HCT116 (cell line): ENCODE measurements at regions not wholly inside any gene's neighbourhood (a gene's known extent, or its start where the extent isn't known, plus 50 kb on each side); places are given as distances from the start of the nearest gene placed in this dataset.

Experiments used
- ATAC-seq: fragments of 200-7000 bp; cut with Tn5 transposase; 2 replicates; pipeline ENCODE4 v1.9.1; 2020; ENCODE audit warnings: mild to moderate bottlenecking, moderate library complexity
- BruUV-seq: library from RNA; stranded (reverse); fragments of 400-500 nt; replicated peaks from 2 replicates; lab custom pipeline; 2021; lab: Mats Ljungman, UMichigan
- CTCF ChIA-PET: fragments of 300-600 bp; sonication (Branson Sonifier 250); formaldehyde crosslinking; loops from one replicate; lab custom pipeline; 2021; ENCODE audit warnings: antibody characterized with exemption; lab: Charles Lee
- POLR2A ChIA-PET: fragments of 300-600, 350-600 bp; sonication (Branson Sonifier 250); formaldehyde crosslinking; loops from one replicate; lab custom pipeline; 2021; ENCODE audit warnings: antibody characterized with exemption; lab: Charles Lee
- RAD21 ChIA-PET, 2 experiments: fragments of 300-600 bp; sonication (Branson Sonifier 250); formaldehyde crosslinking; loops; one replicate each; lab custom pipeline; 2023; ENCODE audit warnings: low total read pairs in 2 of 2; ENCODE audit not compliant: uncharacterized antibody in 2 of 2, unreplicated experiment in 2 of 2, low non-redundant PET in 1 of 2; lab: Charles Lee
- DNase-seq: peaks from one replicate; pipeline ENCODE4 v3.0.0-alpha.2; 2010; ENCODE audit warnings: low read depth, low spot score
- H2AFZ ChIP-seq: fragments of 200-600 bp; shearing (Covaris generic), sonication (generic); 2 replicates; pipeline ENCODE4 v1.6.1; 2017; ENCODE audit warnings: low read depth, mixed run types, mixed read lengths, antibody characterized with exemption, low read length; ENCODE audit not compliant: poor library complexity, severe bottlenecking
- H3K27ac ChIP-seq: 2 replicates; pipeline ENCODE4 v1.5.1; 2012; ENCODE audit warnings: low read depth, low read length
- H3K27me3 ChIP-seq: fragments of 200-600 bp; sonication (generic); 2 replicates; pipeline ENCODE4 v1.6.1; 2016; ENCODE audit warnings: mixed run types, low read length, mixed read lengths; ENCODE audit not compliant: insufficient read depth
- H3K36me3 ChIP-seq, 2 experiments: fragments of 200-500 bp in 1 of 2; fragments of 200-600 bp in 1 of 2; sonication (Bioruptor generic) in 1 of 2; sonication (generic) in 1 of 2; 2 replicates each; pipeline versions ENCODE4 v1.5.1 to v1.6.1; 2014 to 2016; ENCODE audit warnings: low read length in 2 of 2, inconsistent platforms in 1 of 2, mixed read lengths in 1 of 2, mixed run types in 1 of 2; ENCODE audit not compliant: insufficient read depth in 2 of 2, control insufficient read depth in 1 of 2
- H3K4me1 ChIP-seq, 2 experiments: fragments of 200-600 bp in 1 of 2; sonication (generic) in 1 of 2; 2 replicates each; pipeline versions ENCODE4 v1.5.1 to v1.6.1; 2012 to 2017; ENCODE audit warnings: low read length in 2 of 2, inconsistent platforms in 1 of 2, mild to moderate bottlenecking in 1 of 2, mixed read lengths in 1 of 2, mixed run types in 1 of 2, moderate library complexity in 1 of 2; ENCODE audit not compliant: insufficient read depth in 2 of 2, control insufficient read depth in 1 of 2
- H3K4me2 ChIP-seq: fragments of 200-600 bp; sonication (generic); 2 replicates; pipeline ENCODE4 v1.6.1; 2017; ENCODE audit warnings: mixed run types, low read length, mixed read lengths
- H3K4me3 ChIP-seq, 2 experiments: fragments of 200-600 bp in 1 of 2; sonication (generic) in 1 of 2; replicated peaks in 1 of 2; 2 replicates each; pipeline ENCODE4 v1.5.1; 2011 to 2016; ENCODE audit warnings: low read length in 2 of 2, control low read depth in 1 of 2, low read depth in 1 of 2, mild to moderate bottlenecking in 1 of 2, mixed read lengths in 1 of 2, mixed run types in 1 of 2
- H3K79me2 ChIP-seq: fragments of 200-600 bp; sonication (generic); 2 replicates; pipeline ENCODE4 v1.6.1; 2017; ENCODE audit warnings: mild to moderate bottlenecking, mixed run types, low read length, moderate library complexity, mixed read lengths; ENCODE audit not compliant: insufficient read depth
- H3K9ac ChIP-seq: fragments of 200-600 bp; sonication (generic); 2 replicates; pipeline ENCODE4 v1.6.1; 2016; ENCODE audit warnings: low read length, mixed read lengths
- H3K9me2 ChIP-seq: fragments of 200-600 bp; sonication (generic), shearing (Covaris generic); 2 replicates; pipeline ENCODE4 v1.6.1; 2017; ENCODE audit warnings: mixed run types, mild to moderate bottlenecking, moderate library complexity; ENCODE audit not compliant: insufficient read depth
- H3K9me3 ChIP-seq, 2 experiments: fragments of 200-500 bp in 1 of 2; fragments of 200-600 bp in 1 of 2; sonication (Bioruptor generic) in 1 of 2; sonication (generic) in 1 of 2; 2 replicates each; pipeline ENCODE4 v1.6.1; 2014 to 2017; ENCODE audit warnings: low read length in 2 of 2, mixed read lengths in 2 of 2, inconsistent platforms in 1 of 2, low read depth in 1 of 2, mild to moderate bottlenecking in 1 of 2, mixed run types in 1 of 2, moderate library complexity in 1 of 2; ENCODE audit not compliant: control insufficient read depth in 1 of 2, insufficient read depth in 1 of 2
- H4K20me1 ChIP-seq: fragments of 200-600 bp; sonication (generic), shearing (Covaris generic); 2 replicates; pipeline ENCODE4 v1.6.1; 2017; ENCODE audit warnings: mixed run types, mild to moderate bottlenecking, moderate library complexity; ENCODE audit not compliant: insufficient read depth
- TCF7L2 ChIP-seq: IDR thresholded peaks from 2 replicates; pipeline ENCODE4 v1.7.0; 2011; ENCODE audit warnings: borderline replicate concordance, inconsistent platforms; ENCODE audit not compliant: insufficient read depth, insufficient read length; ENCODE audit errors: extremely low read depth
- ZFX ChIP-seq: fragments of 450-650 bp; IDR thresholded peaks from 2 replicates; pipeline ENCODE4 v1.6.1; 2017
- intact Hi-C: fragments of 100-400 bp; cut with micrococcal nuclease; formaldehyde crosslinking; loops from 2 replicates; pipeline ENCODE4 v1.10.0; 2022
- TF ChIP-seq, protein P1 (sequence below), 3 experiments: fragments of 200-600 bp in 1 of 3; sonication (generic) in 1 of 3; IDR thresholded peaks in 2 of 3; conservative IDR thresholded peaks in 1 of 3; 2 replicates each; pipeline ENCODE4 v1.5.1; 2012 to 2017; ENCODE audit warnings: low read depth in 2 of 3, low read length in 2 of 3, antibody characterized with exemption in 1 of 3, borderline replicate concordance in 1 of 3, control low read depth in 1 of 3, mild to moderate bottlenecking in 1 of 3, mixed read lengths in 1 of 3, mixed run types in 1 of 3, moderate library complexity in 1 of 3; ENCODE audit not compliant: insufficient read depth in 1 of 3

DNA sequence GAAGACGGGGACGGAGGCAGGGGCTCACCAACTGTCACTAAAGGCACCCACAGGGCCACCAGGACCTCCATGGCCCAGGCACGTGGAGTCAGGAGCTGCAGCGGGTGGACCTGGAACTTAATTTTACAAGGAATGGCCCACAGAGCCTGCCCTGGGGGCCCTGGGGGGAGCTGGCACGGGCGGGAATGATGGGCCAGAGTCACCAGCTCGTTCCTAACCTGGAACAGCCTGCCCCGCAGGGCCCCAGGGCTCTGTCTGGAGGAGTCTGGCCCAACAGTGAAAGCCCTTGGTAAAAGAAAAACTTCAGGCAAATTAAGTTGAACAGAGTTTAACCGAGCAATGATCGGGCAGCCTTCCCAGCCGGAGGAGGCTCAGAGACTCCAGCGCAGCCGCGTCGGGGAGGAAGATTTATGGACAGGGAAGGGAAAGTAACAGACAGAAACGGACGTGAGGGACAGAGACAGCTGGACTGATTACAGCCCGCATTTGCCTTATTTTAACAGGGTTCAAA is 118.4 kb upstream of the TMEM18 start (continued):
- TF ChIP-seq, protein P1, sequence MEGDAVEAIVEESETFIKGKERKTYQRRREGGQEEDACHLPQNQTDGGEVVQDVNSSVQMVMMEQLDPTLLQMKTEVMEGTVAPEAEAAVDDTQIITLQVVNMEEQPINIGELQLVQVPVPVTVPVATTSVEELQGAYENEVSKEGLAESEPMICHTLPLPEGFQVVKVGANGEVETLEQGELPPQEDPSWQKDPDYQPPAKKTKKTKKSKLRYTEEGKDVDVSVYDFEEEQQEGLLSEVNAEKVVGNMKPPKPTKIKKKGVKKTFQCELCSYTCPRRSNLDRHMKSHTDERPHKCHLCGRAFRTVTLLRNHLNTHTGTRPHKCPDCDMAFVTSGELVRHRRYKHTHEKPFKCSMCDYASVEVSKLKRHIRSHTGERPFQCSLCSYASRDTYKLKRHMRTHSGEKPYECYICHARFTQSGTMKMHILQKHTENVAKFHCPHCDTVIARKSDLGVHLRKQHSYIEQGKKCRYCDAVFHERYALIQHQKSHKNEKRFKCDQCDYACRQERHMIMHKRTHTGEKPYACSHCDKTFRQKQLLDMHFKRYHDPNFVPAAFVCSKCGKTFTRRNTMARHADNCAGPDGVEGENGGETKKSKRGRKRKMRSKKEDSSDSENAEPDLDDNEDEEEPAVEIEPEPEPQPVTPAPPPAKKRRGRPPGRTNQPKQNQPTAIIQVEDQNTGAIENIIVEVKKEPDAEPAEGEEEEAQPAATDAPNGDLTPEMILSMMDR (IDR thresholded peaks at IDR 0.05 in 2 of 3, conservative IDR thresholded peaks at IDR 0.05 in 1 of 3; ENCODE audit: borderline replicate concordance in 1 of 3, insufficient read depth in 1 of 3, low read depth in 2 of 3, low read length in 2 of 3): no peak

DNA sequence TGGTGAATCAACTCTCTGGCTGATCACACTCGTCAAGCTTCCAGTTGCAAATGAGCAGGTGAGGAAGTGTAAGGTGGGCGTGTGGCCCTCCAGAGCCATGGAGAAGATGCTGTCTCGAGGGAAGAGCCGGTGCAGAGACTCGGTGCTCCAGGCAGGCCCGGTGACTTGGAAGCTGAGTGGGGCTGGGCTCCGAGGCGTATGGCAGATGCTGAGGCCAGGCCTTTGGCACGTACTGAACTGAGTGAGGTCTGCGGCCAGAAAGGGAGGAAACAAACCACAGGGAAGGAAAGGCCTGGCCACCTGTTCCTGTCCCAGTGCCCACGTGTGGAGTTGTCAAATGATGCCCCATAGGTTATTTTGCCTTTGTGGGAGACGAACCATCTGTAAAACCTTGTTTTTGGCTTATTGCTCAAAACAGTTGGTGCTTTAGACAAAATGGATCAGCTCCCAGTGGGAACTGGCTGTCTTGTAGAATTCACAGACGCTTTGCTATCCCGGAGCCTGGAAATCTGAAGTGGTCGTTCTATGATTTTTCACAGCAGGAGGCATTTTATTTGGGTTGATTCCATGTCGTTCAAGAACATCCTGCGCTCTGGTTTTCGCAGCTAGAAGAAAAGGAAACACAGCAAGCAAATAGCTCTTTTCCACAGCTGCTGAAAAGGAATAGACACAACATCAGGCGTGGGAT is 117.5 kb upstream of the TMEM18 start:
- POLR2A ChIA-PET: no interaction called here
- Histone ChIP-seq H3K4me1 (no peaks in the 10 kb centered on the region), H3K9me3 (no peaks in the 10 kb centered on the region), H3K9ac (no peak overlapping the region), H3K36me3 (no peaks in the 10 kb centered on the region), H2AFZ (no peak overlapping the region), H3K4me2 (no peak overlapping the region), H3K4me3 (no peak overlapping the region), H4K20me1 (no peaks in the 10 kb centered on the region), H3K79me2 (no peaks in the 10 kb centered on the region)
- BruUV-seq: no TSS peak
- intact Hi-C loops: no loop called here
- no peak for ATAC-seq
- no peak for DNase-seq
- TF ChIP-seq ZFX: no peak
- TF ChIP-seq, all 23 proteins: peak for 0
- Histone ChIP-seq H3K9me2 (no peaks in the 10 kb centered on the region), H3K27me3 (no peaks in the 10 kb centered on the region), H3K27ac (no peak overlapping the region)
- RAD21 ChIA-PET: no interaction called here
- CTCF ChIA-PET: no interaction called here

DNA sequence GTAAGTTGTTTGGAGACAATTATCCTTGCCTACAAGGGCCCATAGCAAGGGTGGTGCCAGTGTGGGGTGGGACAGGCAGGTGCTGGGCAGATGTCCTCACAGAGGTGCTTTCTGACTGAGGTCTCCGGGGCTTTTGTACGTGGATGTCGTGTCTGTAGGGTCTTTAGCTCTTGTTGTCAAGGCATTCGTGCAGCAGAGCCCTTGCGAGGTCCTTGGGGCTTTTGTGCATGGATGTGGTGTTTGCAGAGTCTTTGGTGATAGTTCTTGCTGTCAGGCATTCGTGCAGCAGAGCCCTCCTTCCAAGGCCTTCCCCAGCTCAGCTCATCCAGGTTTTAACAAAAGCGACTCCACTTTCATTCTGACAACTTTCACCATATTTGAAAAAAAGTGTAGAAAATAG is 116.0 kb upstream of the TMEM18 start:
- CTCF ChIA-PET: no interaction called here
- no peak overlapping the region for H3K4me3 ChIP-seq
- no peaks in the 10 kb centered on the region for H4K20me1 ChIP-seq
- ATAC-seq (no peak), DNase-seq (no peak)
- H3K9me2 ChIP-seq: no peaks in the 10 kb centered on the region
- intact Hi-C loops: no loop called here
- BruUV-seq: no TSS peak
- H3K27me3 ChIP-seq: no peaks in the 10 kb centered on the region
- H2AFZ ChIP-seq: no peak overlapping the region
- H3K36me3 ChIP-seq: no peaks in the 10 kb centered on the region
- H3K9me3 ChIP-seq: no peaks in the 10 kb centered on the region
- H3K79me2 ChIP-seq: no peaks in the 10 kb centered on the region
- H3K9ac ChIP-seq: no peak overlapping the region
- no peaks in the 10 kb centered on the region for H3K4me1 ChIP-seq
- H3K27ac ChIP-seq: no peak overlapping the region
- TF ChIP-seq TCF7L2 (no peak), ZFX (no peak)
- no peak overlapping the region for H3K4me2 ChIP-seq
- POLR2A ChIA-PET: interaction anchor here (0.6 kb wide), 1 partner anchor 14 kb away, joined by 3 read pairs; no protein-coding TSS in a partner anchor
- RAD21 ChIA-PET: no interaction called here
